Endothelial cell of umbilical vein (primary cell): ENCODE measurements at regions not wholly inside any gene's neighbourhood (a gene's known extent, or its start where the extent isn't known, plus 50 kb on each side); places are given as distances from the start of the nearest gene placed in this dataset.

ENCODE experiments used
- BruUV-seq: library from RNA; stranded (reverse); fragments of 400-500 nt; replicated peaks from 2 replicates; lab custom pipeline; 2021; lab: Mats Ljungman, UMichigan
- CTCF ChIA-PET: fragments of 300-600, 350-600 bp; sonication (Branson Sonifier 250); formaldehyde crosslinking; loops from one replicate; lab custom pipeline; 2021; ENCODE audit warnings: antibody characterized with exemption, inconsistent platforms; lab: Charles Lee
- POLR2A ChIA-PET: fragments of 300-600, 350-600 bp; sonication (Branson Sonifier 250); formaldehyde crosslinking; loops from one replicate; lab custom pipeline; 2021; ENCODE audit warnings: antibody characterized with exemption, inconsistent platforms; lab: Charles Lee
- DNase-seq: peaks from one replicate; pipeline ENCODE4 v3.0.0-alpha.2; 2011; ENCODE audit warnings: low read depth, low spot score
- FAIRE-seq: peaks from 2 replicates; lab custom pipeline; 2011; peaks lifted over from hg19 to GRCh38; lab: Jason Lieb, UNC
- H2AFZ ChIP-seq: 2 replicates; pipeline ENCODE4 v1.6.0; 2012; ENCODE audit warnings: low read depth, low read length, control low read depth, inconsistent platforms
- H3K27ac ChIP-seq: 2 replicates; pipeline ENCODE4 v1.5.1; 2011; ENCODE audit warnings: low read depth, mild to moderate bottlenecking, control low read depth, low read length, moderate library complexity; ENCODE audit not compliant: insufficient read depth
- H3K27me3 ChIP-seq, 2 experiments: 2 replicates each; pipeline versions ENCODE4 v1.6.0 to v1.6.1; 2011; ENCODE audit warnings: low read length in 2 of 2, mixed read lengths in 1 of 2; ENCODE audit not compliant: control insufficient read depth in 2 of 2, insufficient read depth in 2 of 2
- H3K36me3 ChIP-seq, 2 experiments: 2 replicates in 1 of 2; 3 replicates in 1 of 2; pipeline ENCODE4 v1.5.1; 2011; ENCODE audit warnings: low read length in 2 of 2, mild to moderate bottlenecking in 1 of 2, moderate library complexity in 1 of 2; ENCODE audit not compliant: control insufficient read depth in 2 of 2, insufficient read depth in 2 of 2; ENCODE audit errors: extremely low read depth in 1 of 2
- H3K4me1 ChIP-seq: 3 replicates; pipeline ENCODE4 v1.5.1; 2011; ENCODE audit warnings: mild to moderate bottlenecking, low read length; ENCODE audit not compliant: control insufficient read depth, insufficient read depth; ENCODE audit errors: extremely low read depth
- H3K4me2 ChIP-seq: 2 replicates; pipeline ENCODE4 v1.6.1; 2011; ENCODE audit warnings: low read length, control low read depth, mixed read lengths; ENCODE audit not compliant: insufficient read depth
- H3K4me3 ChIP-seq, 3 experiments: fragments of 200-600 bp in 1 of 3; sonication (generic), shearing (Covaris generic) in 1 of 3; replicated peaks in 1 of 3; 2 replicates each; pipeline ENCODE4 v1.5.1; 2011 to 2016; ENCODE audit warnings: control low read depth in 3 of 3, low read length in 3 of 3, mild to moderate bottlenecking in 2 of 3, inconsistent platforms in 1 of 3, low read depth in 1 of 3, moderate library complexity in 1 of 3; ENCODE audit not compliant: insufficient read depth in 1 of 3
- H3K79me2 ChIP-seq: 2 replicates; pipeline ENCODE4 v1.6.0; 2012; ENCODE audit warnings: low read length, inconsistent platforms; ENCODE audit not compliant: control insufficient read depth, insufficient read depth
- H3K9ac ChIP-seq: replicated peaks from 2 replicates; pipeline ENCODE3; 2011; ENCODE audit warnings: low read length, control low read depth; ENCODE audit not compliant: insufficient read depth; ENCODE audit errors: extremely low read depth
- H3K9me1 ChIP-seq: replicated peaks from 3 replicates; pipeline ENCODE4 v1.6.0; 2011; ENCODE audit warnings: mild to moderate bottlenecking, low read length; ENCODE audit not compliant: control insufficient read depth, insufficient read depth; ENCODE audit errors: extremely low read depth
- H3K9me3 ChIP-seq: replicated peaks from 2 replicates; pipeline ENCODE4 v1.5.1; 2012; ENCODE audit warnings: low read length, inconsistent platforms; ENCODE audit not compliant: control insufficient read depth, insufficient read depth
- H4K20me1 ChIP-seq: replicated peaks from 2 replicates; pipeline ENCODE3; 2011; ENCODE audit warnings: mild to moderate bottlenecking, low read length; ENCODE audit not compliant: control insufficient read depth, insufficient read depth; ENCODE audit errors: extremely low read depth
- CTCF ChIP-seq, 2 donors: IDR thresholded peaks; 1 replicate in 1 of 2; 2 replicates in 1 of 2; pipeline ENCODE4 v1.5.1; 2011; ENCODE audit warnings: low read length in 2 of 2, mild to moderate bottlenecking in 2 of 2, moderate library complexity in 2 of 2, control low read depth in 1 of 2, inconsistent platforms in 1 of 2, low read depth in 1 of 2; ENCODE audit not compliant: insufficient read depth in 1 of 2; ENCODE audit errors: extremely low read depth in 1 of 2
- EZH2 ChIP-seq: IDR thresholded peaks from 2 replicates; pipeline ENCODE4 v1.6.1; 2012; ENCODE audit warnings: borderline replicate concordance, low read depth, mild to moderate bottlenecking, moderate library complexity, low read length, inconsistent platforms; ENCODE audit not compliant: severe bottlenecking
- FOS ChIP-seq: IDR thresholded peaks from 2 replicates; pipeline ENCODE4 v1.6.1; 2011; ENCODE audit warnings: mild to moderate bottlenecking, low read length, moderate library complexity, borderline replicate concordance; ENCODE audit not compliant: insufficient read depth
- GATA2 ChIP-seq: IDR thresholded peaks from 2 replicates; pipeline ENCODE4 v1.7.0; 2011; ENCODE audit warnings: low read depth, mild to moderate bottlenecking, moderate library complexity, mixed read lengths, low read length; ENCODE audit not compliant: insufficient read length, insufficient read depth
- JUN ChIP-seq: IDR thresholded peaks from 2 replicates; pipeline ENCODE4 v1.6.1; 2011; ENCODE audit warnings: borderline replicate concordance, low read depth; ENCODE audit not compliant: insufficient read length, insufficient read depth
- MYC ChIP-seq: IDR thresholded peaks from one replicate; pipeline ENCODE4 v1.6.1; 2011; ENCODE audit warnings: mild to moderate bottlenecking, low read depth, low read length
- POLR2A ChIP-seq: IDR thresholded peaks from 2 replicates; pipeline ENCODE4 v1.6.1; 2012; ENCODE audit warnings: low read depth, mild to moderate bottlenecking, control low read depth, low read length
- POLR2AphosphoS5 ChIP-seq: IDR thresholded peaks from 2 replicates; pipeline ENCODE4 v1.6.1; 2012; ENCODE audit warnings: low read depth, mild to moderate bottlenecking, control low read depth, low read length, moderate library complexity; ENCODE audit not compliant: insufficient read depth
- dilution Hi-C: fragments of 300-500 bp; cut with MboI; formaldehyde crosslinking; loops from one replicate; pipeline ENCODE4 v1.15.0; 2019; ENCODE audit warnings: low sequenced_read_pairs; ENCODE audit not compliant: extremely low pct_ligation_motif_present
- intact Hi-C: fragments of 100-400 bp; cut with micrococcal nuclease; formaldehyde crosslinking; loops from one replicate; pipeline ENCODE4 v1.10.0; 2022
- TF ChIP-seq, protein P1 (sequence below): IDR thresholded peaks from 2 replicates; pipeline ENCODE4 v1.6.1; 2011; ENCODE audit not compliant: insufficient read depth, insufficient read length

DNA sequence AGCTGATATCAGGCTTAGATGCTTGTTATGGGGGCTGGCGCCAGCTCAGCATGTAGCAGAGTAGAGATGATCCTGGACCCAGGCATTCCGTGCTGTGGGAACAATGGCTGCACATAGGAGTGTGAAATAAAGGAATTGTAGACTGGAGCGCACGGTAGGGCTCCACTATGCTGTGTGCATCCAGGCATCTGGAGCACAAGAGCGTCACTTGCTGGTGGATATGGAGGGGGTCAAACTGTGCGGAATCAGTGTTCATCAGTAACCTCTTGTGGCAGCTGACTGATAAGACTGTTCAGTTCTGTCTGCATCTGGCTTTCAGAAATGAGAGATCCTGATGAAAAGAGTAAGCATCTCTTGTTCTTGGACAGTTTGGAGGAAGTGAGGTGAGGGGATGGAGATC is 55.8 kb downstream of the ZNF503 start:
- no TSS peak for BruUV-seq
- H3K4me1 ChIP-seq: no peaks in the 10 kb centered on the region
- H4K20me1 ChIP-seq: no peaks in the 10 kb centered on the region
- intact Hi-C loops: no loop called here
- CTCF ChIA-PET: no interaction called here
- POLR2A ChIA-PET: no interaction called here
- DNase-seq (no peak), FAIRE-seq (no peak)
- no peak overlapping the region for H3K4me3 ChIP-seq
- H3K4me2 ChIP-seq: no peak overlapping the region
- TF ChIP-seq EZH2 (no peak), POLR2AphosphoS5 (no peak), GATA2 (no peak), FOS (no peak), POLR2A (no peak), MYC (no peak), CTCF (IDR thresholded peaks at IDR 0.05; ENCODE audit: extremely low read depth in 1 of 2, insufficient read depth in 1 of 2, low read depth in 1 of 2, low read length in 2 of 2) (no peak), JUN (no peak)
- TF ChIP-seq, protein P1, sequence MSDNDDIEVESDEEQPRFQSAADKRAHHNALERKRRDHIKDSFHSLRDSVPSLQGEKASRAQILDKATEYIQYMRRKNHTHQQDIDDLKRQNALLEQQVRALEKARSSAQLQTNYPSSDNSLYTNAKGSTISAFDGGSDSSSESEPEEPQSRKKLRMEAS: no peak
- no peaks in the 10 kb centered on the region for H3K36me3 ChIP-seq
- no peak overlapping the region for H2AFZ ChIP-seq
- H3K9me3 ChIP-seq: no peaks in the 10 kb centered on the region
- H3K79me2 ChIP-seq: no peaks in the 10 kb centered on the region
- H3K27me3 ChIP-seq: no peaks in the 10 kb centered on the region
- dilution Hi-C loops: no loop called here
- no peak overlapping the region for H3K27ac ChIP-seq
- no peaks in the 10 kb centered on the region for H3K9me1 ChIP-seq
- no peak overlapping the region for H3K9ac ChIP-seq
